ENCODE measurements at regions not wholly inside any gene's neighbourhood (a gene's known extent, or its start where the extent isn't known, plus 50 kb on each side); places are given as distances from the start of the nearest gene placed in this dataset.

DNA sequence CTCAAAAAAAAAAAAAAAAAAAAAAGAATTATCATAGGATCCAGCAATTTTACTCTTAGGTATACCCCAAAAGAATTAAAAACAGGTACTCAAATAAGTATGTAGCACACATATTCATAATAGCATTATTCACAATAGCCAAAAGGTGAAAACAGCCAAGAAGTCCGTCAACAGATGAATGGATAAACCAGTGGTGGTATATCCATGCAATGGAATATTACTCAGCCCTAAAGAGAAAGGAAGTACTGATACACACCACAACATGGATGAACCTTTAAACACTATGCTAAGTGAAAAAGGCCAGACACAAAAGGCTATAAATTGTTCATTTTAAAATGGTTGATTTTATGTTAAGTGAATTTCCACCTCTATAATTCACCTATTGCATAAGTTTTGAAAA, 804.8 kb upstream of the AUTS2 start:
- no peak for DNase-seq (ENCODE audit: extremely low spot score)
- CTCF ChIA-PET: no interaction called here
- POLR2A ChIA-PET: no interaction called here
- no peak for TF ChIP-seq CTCF (IDR thresholded peaks at IDR 0.05; ENCODE audit: control extremely low read depth, extremely low read depth, low read depth, missing control alignments)

GRCh38 chr7:68800316-68800715, 798.0 kb upstream of the AUTS2 start:
- DNase-seq (ENCODE audit: extremely low spot score): no peak
- POLR2A ChIA-PET: no interaction called here

GRCh38 chr7:68805159-68805558, 793.1 kb upstream of the AUTS2 start:
- no peak for TF ChIP-seq CTCF (IDR thresholded peaks at IDR 0.05; ENCODE audit: control extremely low read depth, extremely low read depth, low read depth, missing control alignments)
- CTCF ChIA-PET: no interaction called here
- POLR2A ChIA-PET: no interaction called here
- no peak for DNase-seq (ENCODE audit: extremely low spot score)

More at GRCh38 chr7:68800316-68800715, 798.0 kb upstream of the AUTS2 start:
- no peak for TF ChIP-seq CTCF (IDR thresholded peaks at IDR 0.05; ENCODE audit: control extremely low read depth, extremely low read depth, low read depth, missing control alignments)
- CTCF ChIA-PET: no interaction called here

- ChIA-PET CTCF (no interaction called here), POLR2A (no interaction called here)
- no peak for DNase-seq (ENCODE audit: extremely low spot score)
- TF ChIP-seq CTCF (IDR thresholded peaks at IDR 0.05; ENCODE audit: control extremely low read depth, extremely low read depth, low read depth, missing control alignments): no peak
Observed at GRCh38 chr7:68807666-68808065, 790.6 kb upstream of the AUTS2 start.

DNA sequence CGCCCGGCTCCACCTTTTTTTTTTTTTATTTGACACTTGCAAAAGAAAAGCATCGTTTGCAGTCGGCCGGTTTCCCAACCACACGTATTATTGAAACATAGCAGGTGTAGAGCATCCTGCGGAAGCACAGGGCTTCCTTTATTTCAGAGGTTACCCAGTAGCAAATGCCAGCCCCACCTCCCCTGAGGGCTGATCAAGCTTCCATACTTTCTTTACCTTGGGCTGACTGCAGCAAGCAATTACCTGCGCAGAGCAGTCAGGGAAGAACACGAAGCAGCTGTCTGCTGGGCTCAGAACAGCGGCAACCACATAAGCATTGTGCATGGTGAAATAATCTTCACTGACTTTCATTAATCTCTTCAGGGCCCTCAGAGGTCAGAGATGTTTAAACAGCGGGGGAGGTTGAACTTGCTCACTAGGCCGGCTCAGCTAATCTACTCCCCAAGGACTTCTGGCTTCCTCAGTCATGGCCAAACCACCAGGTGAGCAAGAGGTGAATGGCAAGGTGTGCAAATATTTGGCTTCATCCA, 784.7 kb upstream of the AUTS2 start:
- no peak for DNase-seq (ENCODE audit: extremely low spot score)
- TF ChIP-seq CTCF (IDR thresholded peaks at IDR 0.05; ENCODE audit: control extremely low read depth, extremely low read depth, low read depth, missing control alignments): no peak
- CTCF ChIA-PET: no interaction called here
- POLR2A ChIA-PET: no interaction called here

DNA sequence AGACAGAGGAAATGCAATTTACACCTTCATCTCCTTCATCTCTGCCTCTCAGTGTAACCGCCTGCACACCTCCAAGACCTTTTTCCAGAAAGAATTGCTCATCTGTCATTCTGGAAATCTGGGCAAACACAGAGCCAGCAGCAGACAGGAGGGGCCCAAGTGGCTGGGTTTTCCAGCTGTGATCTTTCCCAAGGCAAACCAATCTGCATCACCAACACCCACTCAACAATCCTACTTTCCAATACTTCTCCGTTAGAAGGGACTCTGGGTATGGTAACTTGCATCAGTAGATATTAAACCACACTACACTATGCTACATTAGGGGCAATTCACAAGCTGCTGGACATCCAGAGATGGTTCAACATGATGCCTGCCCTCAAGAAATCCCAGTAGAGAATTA, 781.8 kb upstream of the AUTS2 start:
- POLR2A ChIA-PET: no interaction called here
- CTCF ChIA-PET: no interaction called here
- no peak for TF ChIP-seq CTCF (IDR thresholded peaks at IDR 0.05; ENCODE audit: control extremely low read depth, extremely low read depth, low read depth, missing control alignments)
- DNase-seq (ENCODE audit: extremely low spot score): no peak

- ChIA-PET POLR2A (no interaction called here), CTCF (interaction anchor here (0.9 kb wide), 1 partner anchor 22 kb away, joined by 3 read pairs; no protein-coding TSS in a partner anchor)
- DNase-seq (ENCODE audit: extremely low spot score): no peak
- TF ChIP-seq CTCF (IDR thresholded peaks at IDR 0.05; ENCODE audit: control extremely low read depth, extremely low read depth, low read depth, missing control alignments): no peak
Observed at GRCh38 chr7:68820321-68820720, 778.0 kb upstream of the AUTS2 start.
